ENCODE measurements at regions not wholly inside any gene's neighbourhood (a gene's known extent, or its start where the extent isn't known, plus 50 kb on each side); places are given as distances from the start of the nearest gene placed in this dataset.

DNA sequence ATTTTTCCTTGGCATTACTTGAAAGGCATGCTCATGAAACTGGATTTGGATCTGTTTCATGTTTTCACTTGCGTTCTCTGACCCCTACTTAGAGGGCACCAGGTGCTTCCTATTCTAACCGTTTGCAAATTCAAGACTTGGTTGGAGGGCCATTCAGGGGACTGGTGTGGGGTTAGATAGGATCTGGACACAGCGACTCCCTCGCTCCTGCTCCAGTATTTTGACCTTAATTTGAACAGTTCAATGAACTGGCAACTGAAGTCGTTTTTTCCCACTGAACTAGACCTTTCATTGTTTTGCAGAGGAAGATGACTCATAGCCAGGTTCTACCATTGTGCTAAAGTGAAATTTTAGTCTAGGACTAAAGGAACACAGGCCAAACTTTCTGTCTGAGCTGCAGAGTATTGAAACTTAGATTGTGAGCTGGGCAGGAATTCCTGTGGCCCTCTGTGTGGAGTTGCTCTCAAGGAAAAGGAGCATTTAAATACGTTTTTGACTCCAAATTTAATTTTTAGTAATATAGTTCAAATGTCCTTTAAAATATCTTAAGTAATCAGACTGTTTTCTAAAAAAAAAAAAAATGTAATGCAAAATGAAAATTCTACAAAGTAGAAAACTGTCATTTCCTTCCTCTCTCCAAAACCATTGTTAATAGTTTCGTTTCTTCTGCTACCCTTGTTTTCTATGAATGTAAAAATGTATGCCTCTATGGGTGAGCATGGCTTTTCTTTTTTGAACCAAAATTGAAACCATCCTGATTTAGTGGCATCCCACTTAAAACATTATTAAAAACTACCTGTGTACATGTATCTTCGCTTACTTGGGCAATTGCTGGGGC is 64.8 kb downstream of the UTRN start:
- peak; percentile 77 for ATAC-seq
- Histone ChIP-seq H3K4me1 (peaks cover 0 to 72% (median 16%) of the 10 kb centered on the region in 3 donors), H3K27me3 (no peaks in the 10 kb centered on the region), H3K36me3 (peaks cover 0 to 4% of the 10 kb centered on the region in 2 donors), H3K9me3 (no peaks in the 10 kb centered on the region), H3K27ac (peak overlapping the region in 3 of 4 donors; percentile 11 to 56 (median 21)), H3K4me3 (no peak overlapping the region)
- 40 to 46% methylated on average over 6 to 8 of the region's 8 CpGs for WGBS, 2 donors (ENCODE audit: low coverage in 1 of 2)
- TF ChIP-seq POLR2A (IDR thresholded peaks at IDR 0.05) (no peak), EP300 (IDR thresholded peaks at IDR 0.05) (no peak), POLR2AphosphoS5 (IDR thresholded peaks at IDR 0.05) (peak; percentile 48)
- TF ChIP-seq, protein P1, sequence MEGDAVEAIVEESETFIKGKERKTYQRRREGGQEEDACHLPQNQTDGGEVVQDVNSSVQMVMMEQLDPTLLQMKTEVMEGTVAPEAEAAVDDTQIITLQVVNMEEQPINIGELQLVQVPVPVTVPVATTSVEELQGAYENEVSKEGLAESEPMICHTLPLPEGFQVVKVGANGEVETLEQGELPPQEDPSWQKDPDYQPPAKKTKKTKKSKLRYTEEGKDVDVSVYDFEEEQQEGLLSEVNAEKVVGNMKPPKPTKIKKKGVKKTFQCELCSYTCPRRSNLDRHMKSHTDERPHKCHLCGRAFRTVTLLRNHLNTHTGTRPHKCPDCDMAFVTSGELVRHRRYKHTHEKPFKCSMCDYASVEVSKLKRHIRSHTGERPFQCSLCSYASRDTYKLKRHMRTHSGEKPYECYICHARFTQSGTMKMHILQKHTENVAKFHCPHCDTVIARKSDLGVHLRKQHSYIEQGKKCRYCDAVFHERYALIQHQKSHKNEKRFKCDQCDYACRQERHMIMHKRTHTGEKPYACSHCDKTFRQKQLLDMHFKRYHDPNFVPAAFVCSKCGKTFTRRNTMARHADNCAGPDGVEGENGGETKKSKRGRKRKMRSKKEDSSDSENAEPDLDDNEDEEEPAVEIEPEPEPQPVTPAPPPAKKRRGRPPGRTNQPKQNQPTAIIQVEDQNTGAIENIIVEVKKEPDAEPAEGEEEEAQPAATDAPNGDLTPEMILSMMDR (IDR thresholded peaks at IDR 0.05): no peak

DNA sequence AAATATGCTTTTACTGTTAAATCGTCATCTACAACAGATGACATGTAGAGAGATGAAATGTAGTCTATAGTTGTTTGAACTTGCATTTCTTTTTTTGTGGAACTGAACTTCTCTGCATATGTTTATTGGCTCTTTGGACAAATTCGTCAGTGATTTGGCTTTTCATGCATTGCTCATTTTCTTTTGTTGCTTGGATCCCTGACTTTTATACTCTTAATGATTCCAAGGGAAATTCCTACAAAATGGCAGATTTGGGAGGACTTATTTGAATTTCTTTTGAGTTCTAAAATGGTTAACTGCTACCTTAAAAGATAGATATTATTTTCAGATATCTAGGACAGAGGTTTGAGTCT is 65.4 kb downstream of the UTRN start:
- TF ChIP-seq, protein P1 (IDR thresholded peaks at IDR 0.05): no peak
- no peak for TF ChIP-seq POLR2A (IDR thresholded peaks at IDR 0.05)
- TF ChIP-seq EP300 (IDR thresholded peaks at IDR 0.05): no peak
- no peak for TF ChIP-seq POLR2AphosphoS5 (IDR thresholded peaks at IDR 0.05)
- no peaks in the 10 kb centered on the region for H3K27me3 ChIP-seq
- peaks cover 0 to under 1% of the 10 kb centered on the region in 2 donors for H3K36me3 ChIP-seq
- H3K4me1 ChIP-seq: peaks cover 0 to 67% (median 16%) of the 10 kb centered on the region in 3 donors
- WGBS, 2 donors (ENCODE audit: low coverage in 1 of 2): 54 to 70% methylated on average over 1 to 2 of the region's 2 CpGs
- H3K4me3 ChIP-seq: no peak overlapping the region
- ATAC-seq: no peak
- peak overlapping the region in 2 of 4 donors; percentile 21 to 56 for H3K27ac ChIP-seq
- H3K9me3 ChIP-seq: no peaks in the 10 kb centered on the region

DNA sequence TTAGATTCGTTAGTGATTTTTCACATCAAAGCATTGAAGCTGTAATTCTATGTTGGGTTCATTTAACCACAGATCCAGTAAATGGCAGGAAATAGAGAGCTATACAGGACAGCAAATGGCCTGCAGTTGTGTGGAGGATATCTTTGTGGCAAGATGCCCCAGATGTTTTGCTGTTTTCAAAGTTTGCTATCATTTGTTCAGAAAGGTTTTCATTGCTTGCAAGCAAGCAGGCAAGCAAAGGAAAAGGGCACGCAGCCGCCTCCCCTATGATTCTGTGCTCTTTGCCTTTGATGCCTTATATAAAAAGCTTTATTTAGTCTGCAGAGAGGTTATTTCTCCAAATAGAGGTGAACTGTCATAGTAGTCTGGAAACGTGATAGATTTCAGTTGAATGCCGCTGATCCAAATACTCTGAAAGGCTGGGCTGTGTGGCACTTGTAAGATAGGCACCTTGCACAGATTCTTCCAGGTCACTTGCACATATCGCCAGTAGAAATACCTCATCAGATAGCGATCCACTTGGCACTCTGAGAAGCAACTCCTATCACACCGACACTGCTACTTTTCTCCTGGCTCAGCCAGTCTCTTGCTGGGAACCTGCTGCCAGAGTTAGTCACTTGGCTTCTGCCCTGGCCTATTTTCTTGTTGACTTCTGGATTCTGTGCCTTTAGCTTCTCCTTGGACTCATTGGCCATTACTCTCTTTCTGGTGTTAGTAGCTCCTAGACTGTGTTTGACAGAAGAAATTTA is 66.4 kb downstream of the UTRN start:
- TF ChIP-seq, protein P1 (IDR thresholded peaks at IDR 0.05): no peak
- TF ChIP-seq POLR2A (IDR thresholded peaks at IDR 0.05) (no peak), EP300 (IDR thresholded peaks at IDR 0.05) (no peak), POLR2AphosphoS5 (IDR thresholded peaks at IDR 0.05) (no peak)
- WGBS, 2 donors (ENCODE audit: low coverage in 1 of 2): 29 to 50% methylated on average over 8 of the region's 8 CpGs
- no peaks in the 10 kb centered on the region for H3K36me3 ChIP-seq
- H3K4me3 ChIP-seq: no peak overlapping the region
- peak overlapping the region in 3 of 4 donors; percentile 4 to 56 (median 41) for H3K27ac ChIP-seq
- no peaks in the 10 kb centered on the region for H3K27me3 ChIP-seq
- peaks cover 0 to 62% (median 16%) of the 10 kb centered on the region in 3 donors for H3K4me1 ChIP-seq
- ATAC-seq: no peak
- no peaks in the 10 kb centered on the region for H3K9me3 ChIP-seq

DNA sequence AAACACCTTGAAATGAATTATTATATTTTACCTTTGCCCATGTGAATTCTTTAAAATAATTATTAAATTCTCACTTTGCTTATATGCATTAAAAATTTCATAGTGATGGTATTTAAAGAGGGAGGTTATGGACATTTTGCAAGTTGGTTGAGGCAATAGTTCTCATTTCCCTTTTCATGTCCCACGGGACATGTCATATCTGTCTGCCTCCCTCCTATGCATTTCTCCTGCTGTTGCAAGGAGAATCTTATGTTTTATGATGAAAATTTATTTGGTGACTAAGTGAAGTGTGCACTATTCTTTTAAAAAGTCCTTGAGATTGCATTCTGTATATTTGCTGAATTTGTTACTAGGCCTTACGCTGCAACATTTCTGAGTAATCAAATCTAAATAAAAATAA is 67.2 kb downstream of the UTRN start:
- Histone ChIP-seq H3K4me3 (no peak overlapping the region), H3K27me3 (no peaks in the 10 kb centered on the region), H3K36me3 (no peaks in the 10 kb centered on the region), H3K4me1 (peaks cover 0 to 54% (median 11%) of the 10 kb centered on the region in 3 donors), H3K27ac (peak overlapping the region in 1 of 4 donors; percentile 56), H3K9me3 (no peaks in the 10 kb centered on the region)
- TF ChIP-seq POLR2A (IDR thresholded peaks at IDR 0.05) (no peak), EP300 (IDR thresholded peaks at IDR 0.05) (no peak), POLR2AphosphoS5 (IDR thresholded peaks at IDR 0.05) (no peak)
- TF ChIP-seq, protein P1 (IDR thresholded peaks at IDR 0.05): no peak
- 75 to 94% methylated on average over 2 of the region's 2 CpGs for WGBS, 2 donors (ENCODE audit: low coverage in 1 of 2)
- ATAC-seq: no peak

All from gastroesophageal sphincter (tissue), 4 donors.